KOPT-K1 (cell line): ENCODE measurements at regions not wholly inside any gene's neighbourhood (a gene's known extent, or its start where the extent isn't known, plus 50 kb on each side); places are given as distances from the start of the nearest gene placed in this dataset.

Source experiments
- H3K27ac ChIP-seq: fragments of 200-600 bp; sonication (generic); 2 replicates; pipeline ENCODE4 v1.5.1; 2016; ENCODE audit warnings: antibody characterized with exemption, mild to moderate bottlenecking, low read depth, low read length; ENCODE audit not compliant: poor library complexity, severe bottlenecking
- H3K36me3 ChIP-seq: fragments of 200-600 bp; sonication (generic); 2 replicates; pipeline ENCODE4 v1.5.1; 2017; ENCODE audit warnings: antibody characterized with exemption, mild to moderate bottlenecking, low read length, moderate library complexity; ENCODE audit not compliant: insufficient read depth
- H3K9me3 ChIP-seq: fragments of 200-600 bp; sonication (generic); 2 replicates; pipeline ENCODE4 v1.5.1; 2017; ENCODE audit warnings: antibody characterized with exemption, low read length, mild to moderate bottlenecking; ENCODE audit not compliant: insufficient read depth, poor library complexity, severe bottlenecking

DNA sequence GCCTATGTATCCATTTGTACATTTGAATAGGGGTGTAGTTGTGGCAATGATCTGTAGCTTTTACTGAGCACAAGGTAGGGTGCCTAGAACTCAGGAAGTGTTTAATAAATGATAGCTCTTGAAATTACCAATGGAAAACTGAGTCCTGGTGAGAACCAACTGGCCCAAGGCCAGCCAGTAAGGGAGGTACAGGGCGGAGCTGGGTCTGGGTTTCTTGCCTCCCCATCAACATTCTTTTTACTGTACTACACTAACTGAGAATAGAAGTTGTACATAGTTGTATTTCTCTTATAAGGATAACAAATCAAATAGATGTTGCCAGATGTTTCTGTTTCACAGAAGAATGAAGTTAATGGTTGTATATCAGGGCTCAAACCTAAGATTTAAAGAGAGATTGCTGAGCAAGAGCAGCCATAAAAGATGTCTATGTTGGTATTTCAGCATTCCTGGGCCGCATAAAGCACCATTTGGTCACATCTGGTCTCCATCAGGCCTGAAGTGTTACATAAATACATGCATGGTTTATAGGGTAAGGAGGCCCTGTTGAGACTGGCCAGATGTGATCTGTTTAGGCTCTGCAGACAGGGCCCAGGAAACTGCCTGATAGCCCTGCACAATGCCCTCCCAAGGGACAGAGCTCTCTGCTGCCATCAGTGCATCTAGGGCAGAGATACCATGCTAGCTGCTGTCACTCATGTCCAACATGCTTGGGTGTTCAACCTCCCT is 210.5 kb downstream of the NXNL2 start:
- no peaks in the 10 kb centered on the region for H3K9me3 ChIP-seq
- H3K27ac ChIP-seq = no peak overlapping the region
- no peaks in the 10 kb centered on the region for H3K36me3 ChIP-seq

DNA sequence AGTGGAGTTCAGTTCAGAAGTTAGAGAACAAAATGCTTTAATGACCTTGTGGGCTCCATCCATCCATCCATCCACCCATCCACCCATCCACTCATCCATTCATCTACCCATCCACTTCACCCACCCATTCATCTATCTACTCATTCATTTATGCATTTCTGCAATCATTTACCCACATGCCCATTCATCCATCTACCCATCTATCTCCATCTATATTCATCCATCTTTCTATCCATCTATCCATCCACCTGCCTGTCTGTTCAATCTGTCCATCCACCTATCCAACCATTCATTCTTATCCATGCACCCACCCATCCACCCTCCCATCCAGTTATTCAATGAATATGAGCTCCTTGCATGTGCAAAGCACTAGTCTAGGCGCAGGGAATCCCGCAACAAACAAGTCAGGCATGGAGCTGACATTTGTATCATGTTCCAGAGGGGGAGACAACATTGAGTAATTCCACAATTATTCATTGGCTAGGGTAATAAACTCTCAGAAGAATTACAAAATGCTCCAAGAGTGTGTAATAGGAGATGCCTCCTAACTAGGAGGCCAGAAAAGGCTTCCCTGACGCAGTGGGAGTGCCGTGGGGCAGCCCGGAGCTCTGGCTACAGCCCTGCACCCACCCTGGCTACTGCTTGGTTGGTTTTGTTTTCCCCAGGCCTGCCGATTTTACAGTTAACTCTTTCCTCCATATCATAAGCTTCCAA is 211.2 kb downstream of the NXNL2 start:
- Histone ChIP-seq H3K9me3 (no peaks in the 10 kb centered on the region), H3K36me3 (no peaks in the 10 kb centered on the region), H3K27ac (no peak overlapping the region)

DNA sequence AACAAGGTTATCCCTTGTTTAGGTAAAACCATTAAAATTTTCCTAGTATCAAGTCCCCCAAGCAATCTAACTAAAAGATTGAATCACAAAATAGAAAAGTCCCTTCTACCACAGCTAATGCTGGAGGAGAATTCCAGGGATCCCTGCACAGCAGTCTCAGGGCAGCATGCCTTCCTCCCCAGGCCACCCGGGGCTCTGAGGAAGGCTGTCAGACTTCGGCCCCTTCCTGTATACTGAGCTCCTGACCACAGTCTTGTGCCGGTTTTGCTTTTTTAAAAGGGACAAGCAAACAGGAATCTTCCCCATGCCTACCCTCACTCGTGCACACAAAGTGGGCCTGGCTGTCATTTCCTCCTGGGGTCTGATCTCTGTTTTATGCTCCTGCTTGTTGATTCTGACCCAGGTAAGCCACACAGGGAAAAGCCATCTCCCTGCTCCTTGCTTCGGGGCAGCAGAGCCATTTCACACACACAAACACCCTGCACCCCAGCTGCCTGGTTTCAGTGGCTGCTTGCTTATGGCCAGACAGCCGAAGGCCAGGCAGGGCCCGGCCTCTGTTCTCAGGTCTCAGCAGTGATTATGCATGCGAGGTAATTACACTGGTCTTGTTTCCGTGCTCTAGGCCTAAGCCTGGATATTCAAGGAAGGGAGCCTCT is 211.9 kb downstream of the NXNL2 start:
- no peak overlapping the region for H3K27ac ChIP-seq
- no peaks in the 10 kb centered on the region for H3K36me3 ChIP-seq

DNA sequence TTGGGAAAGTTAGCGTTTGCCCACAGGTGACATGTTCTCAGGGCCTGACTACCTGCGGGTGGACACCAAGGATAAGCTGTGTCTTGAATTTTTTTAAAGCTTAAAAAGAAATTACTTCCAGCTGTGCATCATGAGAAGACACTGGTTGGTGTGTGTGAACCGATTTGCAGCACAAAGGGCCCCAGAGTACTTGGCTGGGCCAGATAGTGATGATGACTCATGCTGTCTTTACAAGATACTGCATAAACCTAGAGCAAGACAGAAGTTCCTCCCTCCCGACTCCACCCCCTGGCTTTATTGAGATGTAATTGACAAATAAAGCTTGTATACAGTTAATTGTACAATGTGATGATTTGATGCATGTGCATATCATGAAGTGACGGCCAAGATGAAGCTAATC is 212.8 kb downstream of the NXNL2 start:
- no peak overlapping the region for H3K27ac ChIP-seq
- H3K9me3 ChIP-seq = no peaks in the 10 kb centered on the region
- H3K36me3 ChIP-seq = no peaks in the 10 kb centered on the region

More for the DNA sequence above, 211.9 kb downstream of the NXNL2 start:
- no peaks in the 10 kb centered on the region for H3K9me3 ChIP-seq

DNA sequence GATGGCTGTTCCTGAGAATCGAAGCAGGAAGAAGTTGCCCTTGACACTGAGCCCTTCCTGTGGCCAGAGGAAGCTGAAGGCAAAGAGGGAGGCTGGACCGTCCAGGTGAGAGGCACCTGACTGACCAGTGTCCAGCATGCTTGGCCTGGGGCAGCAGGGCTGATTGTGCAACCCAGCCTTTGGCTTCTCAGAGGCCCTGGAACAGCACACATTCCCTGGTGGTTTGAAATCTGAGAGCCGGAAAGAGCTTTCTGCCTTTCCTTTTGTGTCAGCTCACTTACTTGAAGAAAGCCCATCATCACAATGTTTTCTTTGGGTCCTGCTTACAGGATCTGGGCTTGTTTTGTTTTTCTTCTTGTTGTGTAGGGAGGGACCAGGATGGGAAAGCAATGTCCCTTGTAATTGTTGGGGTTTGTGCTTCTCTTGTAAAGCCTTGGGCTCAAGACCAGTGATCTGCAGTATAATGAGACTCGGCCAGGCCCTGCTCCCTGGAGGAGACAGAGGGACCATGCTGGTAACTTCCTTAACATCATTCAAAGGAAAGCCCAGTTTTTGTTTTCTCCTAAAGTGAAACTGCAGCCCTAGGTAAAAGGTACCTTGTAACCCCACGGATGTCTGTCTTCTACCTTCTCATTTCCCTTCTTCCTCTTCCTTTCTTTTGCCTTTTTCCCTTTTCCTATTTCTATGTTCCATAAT is 213.7 kb downstream of the NXNL2 start:
- Histone ChIP-seq H3K27ac (no peak overlapping the region), H3K36me3 (no peaks in the 10 kb centered on the region), H3K9me3 (no peaks in the 10 kb centered on the region)

DNA sequence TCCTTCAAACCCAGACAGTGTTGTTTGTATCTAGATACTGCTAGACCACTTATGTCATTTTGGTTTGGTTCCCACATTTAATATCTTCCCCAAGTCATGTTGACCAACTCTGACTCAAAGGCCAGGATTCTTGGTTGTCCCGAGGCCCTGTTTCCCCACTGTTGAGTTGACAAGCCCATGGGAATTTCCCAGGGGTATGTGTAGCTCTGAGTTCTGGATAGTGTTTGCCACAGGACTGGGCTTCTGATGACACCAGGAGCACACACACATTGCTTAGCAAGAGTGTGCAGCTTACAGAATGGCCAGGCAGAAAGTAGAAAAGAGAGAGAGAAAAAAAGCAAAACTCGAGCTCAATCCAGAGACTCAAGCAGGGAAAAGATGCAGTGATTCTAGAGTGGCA is 214.4 kb downstream of the NXNL2 start:
- Histone ChIP-seq H3K9me3 (no peaks in the 10 kb centered on the region), H3K27ac (no peak overlapping the region), H3K36me3 (no peaks in the 10 kb centered on the region)

DNA sequence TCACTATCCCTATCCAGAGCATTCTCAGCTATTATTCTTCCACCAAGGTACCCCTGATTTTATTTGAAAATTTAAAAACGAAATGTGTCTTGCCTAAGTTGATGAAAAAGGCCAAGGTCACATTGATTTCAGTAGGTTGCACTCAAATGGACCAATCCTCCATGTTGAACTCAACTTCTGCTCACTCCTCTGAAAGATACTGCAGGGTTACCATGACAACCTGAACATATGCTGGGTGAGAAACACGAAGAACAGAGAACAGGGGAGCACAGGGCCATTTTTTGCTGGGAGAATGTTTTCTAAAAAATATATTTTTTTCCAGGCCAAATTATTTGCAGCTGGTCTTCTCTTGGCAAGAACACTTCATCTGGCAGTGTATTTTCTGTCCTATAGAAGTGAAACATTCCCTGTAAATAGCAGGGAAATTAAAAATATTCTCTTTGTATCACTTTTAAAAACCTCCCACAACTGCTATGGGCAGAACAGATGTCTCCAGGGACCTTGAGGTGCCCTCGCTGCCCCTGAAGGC is 215.9 kb downstream of the NXNL2 start:
- no peaks in the 10 kb centered on the region for H3K36me3 ChIP-seq
- H3K9me3 ChIP-seq = no peaks in the 10 kb centered on the region
- H3K27ac ChIP-seq = no peak overlapping the region

DNA sequence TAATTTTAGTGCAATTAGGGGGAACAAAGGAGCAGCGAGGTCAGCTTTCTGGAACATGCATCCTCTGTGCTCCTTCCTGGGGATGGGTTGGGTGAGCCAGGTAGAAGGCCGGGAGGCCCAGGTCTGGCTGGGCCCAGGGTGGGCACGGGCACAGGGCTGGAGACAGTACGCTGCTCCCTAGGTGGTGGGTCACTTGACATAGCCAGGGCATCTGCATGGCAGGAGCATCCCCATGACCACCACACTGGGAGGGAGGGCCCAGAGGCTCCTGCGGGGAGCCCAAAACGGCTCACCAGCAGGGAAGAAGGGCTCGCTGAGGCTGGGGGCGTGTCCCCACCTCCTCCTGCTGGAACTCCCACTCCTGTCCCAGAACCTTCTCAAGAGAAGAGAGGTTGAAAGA is 216.8 kb downstream of the NXNL2 start:
- Histone ChIP-seq H3K27ac (no peak overlapping the region), H3K9me3 (no peaks in the 10 kb centered on the region), H3K36me3 (no peaks in the 10 kb centered on the region)

DNA sequence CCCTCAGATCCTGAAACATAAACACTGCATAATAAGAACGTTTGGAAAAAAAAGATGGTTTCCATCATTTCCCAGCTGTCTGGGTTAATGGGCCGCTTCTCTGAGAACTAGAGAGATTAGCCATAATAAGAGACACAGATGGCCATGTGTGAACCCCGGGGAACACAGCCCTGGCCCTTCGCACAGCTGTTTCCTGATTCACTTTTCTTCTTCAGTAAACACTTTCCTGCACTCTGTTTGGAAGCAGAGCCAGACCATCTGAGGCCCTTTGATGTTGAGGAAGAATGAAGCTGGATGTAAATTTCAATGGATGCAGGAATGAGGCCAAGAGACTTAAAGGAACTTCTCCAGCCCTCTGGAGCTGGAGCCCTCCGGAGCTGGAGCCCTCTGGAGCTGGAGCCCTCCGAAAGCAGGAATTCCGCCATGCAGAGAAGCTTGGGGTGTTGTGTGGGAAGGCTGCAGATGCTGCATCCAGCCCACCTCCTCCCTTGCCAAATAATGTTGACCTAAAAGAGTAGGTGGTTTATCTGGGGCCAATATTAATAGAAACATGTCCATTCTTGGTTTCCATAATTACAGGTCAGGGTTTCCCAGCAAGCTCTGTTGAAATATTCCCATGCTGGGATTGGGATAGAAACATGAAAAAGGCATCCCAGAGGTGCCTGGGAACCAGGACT is 218.9 kb downstream of the NXNL2 start:
- no peaks in the 10 kb centered on the region for H3K36me3 ChIP-seq
- no peak overlapping the region for H3K27ac ChIP-seq
- no peaks in the 10 kb centered on the region for H3K9me3 ChIP-seq

DNA sequence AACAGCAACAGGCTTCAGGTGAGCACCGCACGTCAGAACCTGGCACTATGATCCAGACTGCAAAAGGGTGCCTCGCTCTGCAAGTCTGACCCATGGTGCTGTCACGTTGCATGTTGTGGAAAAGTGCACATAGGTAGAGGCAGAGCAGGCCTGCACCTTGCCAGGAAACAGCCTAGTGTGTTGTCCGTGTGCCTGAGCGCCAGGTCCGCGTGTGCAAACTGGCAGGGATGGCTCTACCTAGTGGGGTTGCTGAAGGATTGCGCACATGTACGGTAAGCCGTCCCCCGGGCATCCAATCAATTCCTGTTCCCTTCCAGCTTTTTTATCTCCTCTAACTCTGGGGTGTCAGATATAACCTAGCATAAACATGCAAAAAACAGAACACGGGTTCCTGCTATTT is 219.5 kb downstream of the NXNL2 start:
- no peak overlapping the region for H3K27ac ChIP-seq
- H3K9me3 ChIP-seq = no peaks in the 10 kb centered on the region
- no peaks in the 10 kb centered on the region for H3K36me3 ChIP-seq

DNA sequence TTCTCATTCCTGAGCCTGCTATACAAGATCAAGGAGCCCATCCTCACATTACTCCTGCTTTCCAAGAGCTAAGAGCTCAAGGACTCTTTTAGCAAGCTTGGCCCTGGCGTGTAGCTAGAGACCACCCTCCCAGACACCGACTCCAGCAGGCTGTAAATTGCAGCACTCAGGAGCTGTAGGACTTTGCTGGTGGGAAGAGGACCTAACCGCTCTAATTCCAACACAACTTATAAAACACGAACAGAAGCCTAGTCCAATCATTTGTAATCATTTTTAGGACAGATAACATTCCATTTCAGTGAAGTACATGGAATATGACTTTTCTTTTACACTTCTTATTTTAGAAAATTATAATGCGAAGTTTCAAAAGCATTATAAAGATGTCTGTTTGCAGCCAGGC is 219.9 kb downstream of the NXNL2 start:
- Histone ChIP-seq H3K9me3 (no peaks in the 10 kb centered on the region), H3K36me3 (no peaks in the 10 kb centered on the region), H3K27ac (no peak overlapping the region)

DNA sequence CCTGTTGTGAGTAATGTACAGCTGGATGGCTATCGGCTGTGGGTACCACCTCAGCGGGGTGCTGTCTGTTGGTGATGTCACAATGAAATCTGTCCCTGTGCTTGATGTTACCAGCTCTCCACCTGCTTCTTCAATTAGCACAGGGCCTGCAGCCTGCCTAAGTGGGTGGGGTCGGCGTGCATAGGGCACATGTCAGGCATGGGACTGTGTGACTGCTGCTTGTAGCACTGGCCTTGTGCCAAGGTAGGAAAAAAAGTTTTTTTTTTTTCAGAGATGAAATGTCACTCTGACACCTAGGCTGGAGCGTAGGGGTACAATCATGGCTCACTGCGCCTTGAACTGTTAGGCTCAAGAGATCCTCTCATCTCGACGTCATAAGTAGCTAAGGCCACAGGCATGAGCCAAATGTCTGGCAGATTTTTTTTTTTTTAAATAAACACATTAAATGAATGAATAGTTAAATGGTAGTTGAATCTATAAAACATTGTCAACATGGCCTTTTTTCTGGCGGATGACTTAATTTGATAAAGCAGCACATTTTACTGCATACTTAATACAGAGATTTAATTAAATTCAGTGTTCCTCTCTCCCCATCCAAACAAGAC is 222.5 kb downstream of the NXNL2 start:
- Histone ChIP-seq H3K27ac (no peak overlapping the region), H3K9me3 (no peaks in the 10 kb centered on the region), H3K36me3 (no peaks in the 10 kb centered on the region)

DNA sequence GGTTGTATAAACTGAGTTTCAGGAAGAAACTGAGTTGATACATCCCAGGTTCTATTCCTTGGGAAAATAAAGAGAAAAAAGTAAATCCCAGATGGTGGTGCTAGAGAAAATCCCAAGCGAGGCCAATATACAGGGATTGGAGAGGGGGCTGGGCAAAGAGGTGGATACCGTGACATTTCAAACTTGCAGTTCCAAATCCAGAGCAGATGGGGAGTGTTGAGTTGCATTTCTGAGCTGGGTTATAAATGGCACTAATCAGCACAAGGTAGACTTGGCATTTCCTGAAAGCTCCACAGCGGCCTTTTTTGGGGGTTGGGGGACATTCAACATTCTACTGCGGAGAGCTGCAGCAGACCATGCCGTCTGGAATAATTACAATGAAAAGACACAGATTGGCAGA is 224.4 kb downstream of the NXNL2 start:
- Histone ChIP-seq H3K9me3 (no peaks in the 10 kb centered on the region), H3K27ac (no peak overlapping the region), H3K36me3 (no peaks in the 10 kb centered on the region)

DNA sequence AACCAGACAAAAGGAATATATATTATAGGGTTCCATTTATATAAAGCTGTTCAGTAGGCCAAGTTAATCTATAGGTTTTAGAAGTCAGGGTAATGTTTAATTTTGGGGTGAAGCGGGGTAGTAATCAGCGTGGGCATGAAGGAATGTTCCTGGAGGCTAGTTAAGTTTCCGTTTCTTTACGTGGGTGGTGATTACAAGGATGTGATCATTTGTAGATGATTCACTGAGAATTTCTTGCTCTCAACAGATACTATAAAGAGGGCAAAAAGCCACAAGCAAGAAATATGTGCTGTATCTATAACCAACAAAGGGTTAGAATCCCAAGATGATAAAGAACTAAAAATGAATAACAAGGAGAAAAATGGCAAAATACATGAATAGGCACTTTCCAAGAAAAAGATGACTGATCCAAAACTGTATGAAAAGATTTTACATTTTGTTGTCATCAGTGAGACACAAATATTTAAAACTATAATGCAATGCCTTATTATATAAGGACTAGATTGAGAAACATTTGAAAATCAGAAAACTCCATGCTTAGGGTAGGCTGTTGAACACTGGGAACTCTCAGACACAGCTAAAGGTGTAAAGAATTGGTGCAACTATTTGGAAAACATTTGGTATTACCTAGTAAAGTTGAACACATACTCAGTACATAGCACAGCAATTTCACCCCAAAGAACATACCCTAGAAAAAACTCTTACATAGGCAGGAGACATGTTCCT is 224.3 kb upstream of the S1PR3 start:
- H3K9me3 ChIP-seq = no peaks in the 10 kb centered on the region
- no peaks in the 10 kb centered on the region for H3K36me3 ChIP-seq
- H3K27ac ChIP-seq = no peak overlapping the region
